SIG-M5 treated with dmso at 0.1 percent for 504 hours (cell line): ENCODE measurements at regions not wholly inside any gene's neighbourhood (a gene's known extent, or its start where the extent isn't known, plus 50 kb on each side); places are given as distances from the start of the nearest gene placed in this dataset.

Experiments used
- DNase-seq: peaks from one replicate; lab custom pipeline; 2025; ENCODE audit not compliant: unreplicated experiment; lab: John Stamatoyannopoulos, UW

GRCh38 chr1:98047171-98047570 is 126.3 kb upstream of the DPYD start:
- DNase-seq, result no peak

GRCh38 chr1:98045767-98046641 is 125.2 kb upstream of the DPYD start:
- DNase-seq, result no peak

- DNase-seq, result no peak
Measured at GRCh38 chr1:98045211-98045766, 124.5 kb upstream of the DPYD start.

GRCh38 chr1:98044766-98045165 is 123.9 kb upstream of the DPYD start:
- no peak for DNase-seq

- no peak for DNase-seq
Measured at GRCh38 chr1:98044071-98044697, 123.3 kb upstream of the DPYD start.

GRCh38 chr1:98035602-98036002 is 114.8 kb upstream of the DPYD start:
- DNase-seq, result no peak

GRCh38 chr1:98034505-98034904 is 113.7 kb upstream of the DPYD start:
- DNase-seq, result no peak

GRCh38 chr1:98032958-98033357 is 112.1 kb upstream of the DPYD start:
- no peak for DNase-seq

GRCh38 chr1:98030976-98031375 is 110.1 kb upstream of the DPYD start:
- no peak for DNase-seq

- no peak for DNase-seq
Measured at GRCh38 chr1:98030483-98030882, 109.6 kb upstream of the DPYD start.

- DNase-seq, result no peak
Measured at GRCh38 chr1:98028800-98029199, 108.0 kb upstream of the DPYD start.

GRCh38 chr1:98027103-98027705 is 106.4 kb upstream of the DPYD start:
- no peak for DNase-seq

GRCh38 chr1:98025858-98026257 is 105.0 kb upstream of the DPYD start:
- no peak for DNase-seq

- no peak for DNase-seq
Measured at GRCh38 chr1:98021126-98021525, 100.3 kb upstream of the DPYD start.

- DNase-seq, result no peak
Measured at GRCh38 chr1:98019747-98020146, 98.9 kb upstream of the DPYD start.

- DNase-seq, result no peak
Measured at GRCh38 chr1:98018074-98018473, 97.2 kb upstream of the DPYD start.

GRCh38 chr1:98017184-98017583 is 96.3 kb upstream of the DPYD start:
- DNase-seq, result no peak

GRCh38 chr1:98008373-98008772 is 87.5 kb upstream of the DPYD start:
- no peak for DNase-seq

- no peak for DNase-seq
Measured at GRCh38 chr1:98005326-98006010, 84.6 kb upstream of the DPYD start.

- DNase-seq, result no peak
Measured at GRCh38 chr1:98003442-98003841, 82.6 kb upstream of the DPYD start.

- DNase-seq, result no peak
Measured at GRCh38 chr1:98002288-98002687, 81.5 kb upstream of the DPYD start.
